GM19468 (cell line): ENCODE measurements at regions not wholly inside any gene's neighbourhood (a gene's known extent, or its start where the extent isn't known, plus 50 kb on each side); places are given as distances from the start of the nearest gene placed in this dataset.

ENCODE experiments used
- ATAC-seq: cut with Tn5 transposase; IDR thresholded peaks from one replicate; pipeline ENCODE4 v1.9.1; 2021; ENCODE audit warnings: mild to moderate bottlenecking, moderate library complexity, moderate number of reproducible peaks; ENCODE audit not compliant: unreplicated experiment; ENCODE audit errors: extremely low read depth

GRCh38 chr2:120807751-120808150 is 72.1 kb downstream of the GLI2 start:
- no peak for ATAC-seq

GRCh38 chr2:120809151-120809550 is 73.5 kb downstream of the GLI2 start:
- no peak for ATAC-seq

- ATAC-seq, result no peak
Observed at GRCh38 chr2:120809609-120810440, 74.2 kb downstream of the GLI2 start.

- no peak for ATAC-seq
Observed at GRCh38 chr2:120810639-120811038, 75.0 kb downstream of the GLI2 start.

- no peak for ATAC-seq
Observed at GRCh38 chr2:120812866-120813265, 77.2 kb downstream of the GLI2 start.

GRCh38 chr2:120814352-120814751 is 78.7 kb downstream of the GLI2 start:
- ATAC-seq, result no peak

- no peak for ATAC-seq
Observed at GRCh38 chr2:120815292-120815691, 79.6 kb downstream of the GLI2 start.

- no peak for ATAC-seq
Observed at GRCh38 chr2:120817136-120817955, 81.7 kb downstream of the GLI2 start.

- no peak for ATAC-seq
Observed at GRCh38 chr2:120817956-120818325, 82.3 kb downstream of the GLI2 start.

- no peak for ATAC-seq
Observed at GRCh38 chr2:120818441-120818920, 82.8 kb downstream of the GLI2 start.

GRCh38 chr2:120819720-120820210 is 84.1 kb downstream of the GLI2 start:
- no peak for ATAC-seq

GRCh38 chr2:120820263-120820952 is 84.7 kb downstream of the GLI2 start:
- ATAC-seq, result no peak

GRCh38 chr2:120820953-120821279 is 85.2 kb downstream of the GLI2 start:
- ATAC-seq, result no peak

GRCh38 chr2:120821446-120822160 is 85.9 kb downstream of the GLI2 start:
- ATAC-seq, result no peak

GRCh38 chr2:120822933-120823332 is 87.3 kb downstream of the GLI2 start:
- no peak for ATAC-seq

- ATAC-seq, result no peak
Observed at GRCh38 chr2:120823551-120823950, 87.9 kb downstream of the GLI2 start.

- no peak for ATAC-seq
Observed at GRCh38 chr2:120824246-120824645, 88.6 kb downstream of the GLI2 start.

GRCh38 chr2:120825370-120826259 is 89.9 kb downstream of the GLI2 start:
- ATAC-seq, result no peak

GRCh38 chr2:120826260-120826648 is 90.6 kb downstream of the GLI2 start:
- no peak for ATAC-seq
